CD4-positive, alpha-beta T cell (primary cell): ENCODE measurements at regions not wholly inside any gene's neighbourhood (a gene's known extent, or its start where the extent isn't known, plus 50 kb on each side); places are given as distances from the start of the nearest gene placed in this dataset.

ENCODE experiments used
- ATAC-seq: fragments of 200-7000 bp; cut with Tn5 transposase; one replicate; pipeline ENCODE4 v1.10.0; 2022; ENCODE audit warnings: mild to moderate bottlenecking; ENCODE audit not compliant: poor library complexity
- CTCF ChIA-PET: fragments of 350-600 bp; sonication (Branson Sonifier 250); formaldehyde crosslinking; loops from one replicate; lab custom pipeline; 2021; ENCODE audit warnings: antibody characterized with exemption, inconsistent platforms; lab: Charles Lee
- POLR2A ChIA-PET: fragments of 350-600 bp; sonication (Branson Sonifier 250); formaldehyde crosslinking; loops from one replicate; lab custom pipeline; 2021; ENCODE audit warnings: antibody characterized with exemption, inconsistent platforms; lab: Charles Lee
- DNase-seq, 14 experiments: peaks; one replicate each; pipeline ENCODE4 v3.0.0-alpha.2; 2013 to 2020; ENCODE audit warnings: mixed read lengths in 2 of 14
- H3K27ac ChIP-seq, 2 donors: one replicate each; pipeline versions ENCODE4 v1.5.1 to v1.7.0; 2013; ENCODE audit warnings: low read length in 2 of 2, low read depth in 1 of 2, mild to moderate bottlenecking in 1 of 2
- H3K27me3 ChIP-seq, 2 experiments: 1 replicate in 1 of 2; 2 replicates in 1 of 2; pipeline versions ENCODE4 v1.6.1 to v1.7.0; 2013; ENCODE audit warnings: low read length in 2 of 2, control low read depth in 1 of 2, mild to moderate bottlenecking in 1 of 2, moderate library complexity in 1 of 2; ENCODE audit not compliant: insufficient read depth in 2 of 2, control insufficient read depth in 1 of 2
- H3K36me3 ChIP-seq: one replicate; pipeline ENCODE4 v1.6.1; 2013; ENCODE audit warnings: low read length, control low read depth; ENCODE audit not compliant: insufficient read depth
- H3K4me1 ChIP-seq: one replicate; pipeline ENCODE4 v1.6.1; 2013; ENCODE audit warnings: low read length, control low read depth; ENCODE audit not compliant: insufficient read depth
- H3K4me3 ChIP-seq: one replicate; pipeline ENCODE4 v1.5.1; 2013; ENCODE audit warnings: mild to moderate bottlenecking, low read length, moderate library complexity
- H3K9me3 ChIP-seq, 2 experiments: 1 replicate in 1 of 2; 2 replicates in 1 of 2; pipeline versions ENCODE4 v1.6.1 to v1.7.0; 2013; ENCODE audit warnings: low read length in 2 of 2, mild to moderate bottlenecking in 2 of 2, control low read depth in 1 of 2, moderate library complexity in 1 of 2; ENCODE audit not compliant: control insufficient read depth in 1 of 2, insufficient read depth in 1 of 2
- H3K27ac Mint-ChIP-seq: one replicate; pipeline ENCODE4 v1.8.0; 2020; ENCODE audit warnings: mixed read lengths
- H3K27me3 Mint-ChIP-seq: one replicate; pipeline ENCODE4 v1.8.0; 2021; ENCODE audit warnings: mixed read lengths
- H3K36me3 Mint-ChIP-seq: one replicate; pipeline ENCODE4 v1.8.0; 2021; ENCODE audit warnings: low read depth, mixed read lengths
- H3K4me1 Mint-ChIP-seq: one replicate; pipeline ENCODE4 v1.8.0; 2021; ENCODE audit warnings: low read depth, mixed read lengths
- H3K4me3 Mint-ChIP-seq: one replicate; pipeline ENCODE4 v1.8.0; 2020; ENCODE audit warnings: mild to moderate bottlenecking, mixed read lengths
- H3K9me3 Mint-ChIP-seq: one replicate; pipeline ENCODE4 v1.8.0; 2020; ENCODE audit warnings: mixed read lengths
- CTCF ChIP-seq: fragments of 200-600 bp; IDR thresholded peaks from one replicate; pipeline ENCODE4 v1.8.0; 2022; ENCODE audit warnings: antibody characterized with exemption, mild to moderate bottlenecking
- intact Hi-C, 2 experiments: fragments of 100-400 bp; cut with DNase I in 1 of 2; cut with micrococcal nuclease in 1 of 2; formaldehyde crosslinking; loops; one replicate each; pipeline versions ENCODE4 v1.15.1 to v1.9.0; 2023 to 2025; cut with DNase I, micrococcal nuclease

GRCh38 chr4:137181293-137181899 lies 350.9 kb downstream of the PCDH18 start:
- no peaks in the 10 kb centered on the region for H3K36me3 ChIP-seq
- intact Hi-C loops, result no loop called here
- Mint-ChIP-seq H3K4me1 (no peaks in the 10 kb centered on the region), H3K27me3 (no peaks in the 10 kb centered on the region), H3K9me3 (peaks cover 6% of the 10 kb centered on the region), H3K27ac (no peak overlapping the region), H3K4me3 (no peak overlapping the region), H3K36me3 (no peaks in the 10 kb centered on the region)
- no peak overlapping the region for H3K27ac ChIP-seq
- no peak overlapping the region for H3K4me3 ChIP-seq
- ChIA-PET CTCF (no interaction called here), POLR2A (no interaction called here)
- ATAC-seq, result no peak
- no peak for TF ChIP-seq CTCF
- no peak for DNase-seq
- H3K4me1 ChIP-seq, result no peaks in the 10 kb centered on the region
- no peaks in the 10 kb centered on the region for H3K27me3 ChIP-seq
- no peaks in the 10 kb centered on the region for H3K9me3 ChIP-seq

DNA sequence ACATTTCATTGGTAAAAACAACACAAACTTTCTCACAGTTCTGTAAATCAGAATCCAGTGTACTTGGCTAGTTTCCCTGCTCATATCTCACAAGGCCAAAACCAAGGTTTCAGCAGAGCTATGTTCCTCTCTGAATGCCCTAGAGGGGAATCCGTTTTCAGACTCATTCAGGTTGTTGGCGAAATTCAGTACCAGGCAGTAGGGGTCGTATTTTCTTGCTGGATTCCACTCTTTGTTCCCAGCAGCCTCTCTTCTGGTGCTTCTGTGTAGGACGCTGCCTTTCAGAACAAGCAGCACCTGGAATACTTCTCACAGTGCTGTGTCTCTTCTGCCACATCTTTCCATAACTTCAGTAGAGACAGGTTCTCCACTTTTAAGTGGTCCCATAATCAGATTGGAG lies 351.9 kb downstream of the PCDH18 start:
- no peak overlapping the region for H3K4me3 ChIP-seq
- no peak for ATAC-seq
- no peaks in the 10 kb centered on the region for H3K36me3 ChIP-seq
- intact Hi-C loops, result no loop called here
- Mint-ChIP-seq H3K4me3 (no peak overlapping the region), H3K4me1 (no peaks in the 10 kb centered on the region), H3K27me3 (no peaks in the 10 kb centered on the region), H3K27ac (no peak overlapping the region), H3K36me3 (no peaks in the 10 kb centered on the region), H3K9me3 (peaks cover 6% of the 10 kb centered on the region)
- CTCF ChIA-PET, result no interaction called here
- no peaks in the 10 kb centered on the region for H3K9me3 ChIP-seq
- no peaks in the 10 kb centered on the region for H3K27me3 ChIP-seq
- POLR2A ChIA-PET, result no interaction called here
- no peak for DNase-seq
- TF ChIP-seq CTCF, result no peak
- H3K27ac ChIP-seq, result no peak overlapping the region
- no peaks in the 10 kb centered on the region for H3K4me1 ChIP-seq

DNA sequence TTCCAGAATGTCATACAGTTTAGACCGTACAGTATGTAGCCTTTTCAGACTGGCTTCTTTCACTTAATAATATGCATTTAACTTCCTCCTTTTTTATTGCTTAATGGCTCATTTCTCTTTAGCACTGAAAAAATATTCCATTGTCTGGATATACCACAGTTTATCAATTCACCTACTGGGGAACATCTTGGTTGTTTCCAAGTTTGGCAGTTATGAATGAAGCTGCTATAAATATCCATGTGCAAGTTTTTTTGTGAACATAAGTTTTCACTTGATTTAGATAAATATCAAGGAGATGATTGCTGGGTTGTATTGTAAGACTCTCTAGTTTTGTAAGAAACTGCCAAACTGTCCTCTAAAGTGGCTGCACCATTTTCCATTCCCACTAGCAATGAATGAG lies 375.5 kb downstream of the PCDH18 start:
- Mint-ChIP-seq H3K9me3 (peaks cover 6% of the 10 kb centered on the region), H3K27ac (no peak overlapping the region), H3K36me3 (no peaks in the 10 kb centered on the region), H3K4me1 (no peaks in the 10 kb centered on the region), H3K27me3 (no peaks in the 10 kb centered on the region), H3K4me3 (no peak overlapping the region)
- no peak for ATAC-seq
- Histone ChIP-seq H3K4me3 (no peak overlapping the region), H3K27ac (no peak overlapping the region), H3K4me1 (no peaks in the 10 kb centered on the region), H3K9me3 (no peaks in the 10 kb centered on the region), H3K36me3 (no peaks in the 10 kb centered on the region), H3K27me3 (no peaks in the 10 kb centered on the region)
- TF ChIP-seq CTCF, result no peak
- CTCF ChIA-PET, result no interaction called here
- intact Hi-C loops, result no loop called here
- no peak for DNase-seq
- POLR2A ChIA-PET, result no interaction called here
